HCT116 (cell line): ENCODE measurements at regions not wholly inside any gene's neighbourhood (a gene's known extent, or its start where the extent isn't known, plus 50 kb on each side); places are given as distances from the start of the nearest gene placed in this dataset.

Source experiments
- ATAC-seq: fragments of 200-7000 bp; cut with Tn5 transposase; 2 replicates; pipeline ENCODE4 v1.9.1; 2020; ENCODE audit warnings: mild to moderate bottlenecking, moderate library complexity
- BruUV-seq: library from RNA; stranded (reverse); fragments of 400-500 nt; replicated peaks from 2 replicates; lab custom pipeline; 2021; lab: Mats Ljungman, UMichigan
- CTCF ChIA-PET: fragments of 300-600 bp; sonication (Branson Sonifier 250); formaldehyde crosslinking; loops from one replicate; lab custom pipeline; 2021; ENCODE audit warnings: antibody characterized with exemption; lab: Charles Lee
- POLR2A ChIA-PET: fragments of 300-600, 350-600 bp; sonication (Branson Sonifier 250); formaldehyde crosslinking; loops from one replicate; lab custom pipeline; 2021; ENCODE audit warnings: antibody characterized with exemption; lab: Charles Lee
- RAD21 ChIA-PET, 2 experiments: fragments of 300-600 bp; sonication (Branson Sonifier 250); formaldehyde crosslinking; loops; one replicate each; lab custom pipeline; 2023; ENCODE audit warnings: low total read pairs in 2 of 2; ENCODE audit not compliant: uncharacterized antibody in 2 of 2, unreplicated experiment in 2 of 2, low non-redundant PET in 1 of 2; lab: Charles Lee
- DNase-seq: peaks from one replicate; pipeline ENCODE4 v3.0.0-alpha.2; 2010; ENCODE audit warnings: low read depth, low spot score
- H2AFZ ChIP-seq: fragments of 200-600 bp; shearing (Covaris generic), sonication (generic); 2 replicates; pipeline ENCODE4 v1.6.1; 2017; ENCODE audit warnings: low read depth, mixed run types, mixed read lengths, antibody characterized with exemption, low read length; ENCODE audit not compliant: poor library complexity, severe bottlenecking
- H3K27ac ChIP-seq: 2 replicates; pipeline ENCODE4 v1.5.1; 2012; ENCODE audit warnings: low read depth, low read length
- H3K27me3 ChIP-seq: fragments of 200-600 bp; sonication (generic); 2 replicates; pipeline ENCODE4 v1.6.1; 2016; ENCODE audit warnings: mixed run types, low read length, mixed read lengths; ENCODE audit not compliant: insufficient read depth
- H3K36me3 ChIP-seq, 2 experiments: fragments of 200-500 bp in 1 of 2; fragments of 200-600 bp in 1 of 2; sonication (Bioruptor generic) in 1 of 2; sonication (generic) in 1 of 2; 2 replicates each; pipeline versions ENCODE4 v1.5.1 to v1.6.1; 2014 to 2016; ENCODE audit warnings: low read length in 2 of 2, inconsistent platforms in 1 of 2, mixed read lengths in 1 of 2, mixed run types in 1 of 2; ENCODE audit not compliant: insufficient read depth in 2 of 2, control insufficient read depth in 1 of 2
- H3K4me1 ChIP-seq, 2 experiments: fragments of 200-600 bp in 1 of 2; sonication (generic) in 1 of 2; 2 replicates each; pipeline versions ENCODE4 v1.5.1 to v1.6.1; 2012 to 2017; ENCODE audit warnings: low read length in 2 of 2, inconsistent platforms in 1 of 2, mild to moderate bottlenecking in 1 of 2, mixed read lengths in 1 of 2, mixed run types in 1 of 2, moderate library complexity in 1 of 2; ENCODE audit not compliant: insufficient read depth in 2 of 2, control insufficient read depth in 1 of 2
- H3K4me2 ChIP-seq: fragments of 200-600 bp; sonication (generic); 2 replicates; pipeline ENCODE4 v1.6.1; 2017; ENCODE audit warnings: mixed run types, low read length, mixed read lengths
- H3K4me3 ChIP-seq, 2 experiments: fragments of 200-600 bp in 1 of 2; sonication (generic) in 1 of 2; replicated peaks in 1 of 2; 2 replicates each; pipeline ENCODE4 v1.5.1; 2011 to 2016; ENCODE audit warnings: low read length in 2 of 2, control low read depth in 1 of 2, low read depth in 1 of 2, mild to moderate bottlenecking in 1 of 2, mixed read lengths in 1 of 2, mixed run types in 1 of 2
- H3K79me2 ChIP-seq: fragments of 200-600 bp; sonication (generic); 2 replicates; pipeline ENCODE4 v1.6.1; 2017; ENCODE audit warnings: mild to moderate bottlenecking, mixed run types, low read length, moderate library complexity, mixed read lengths; ENCODE audit not compliant: insufficient read depth
- H3K9ac ChIP-seq: fragments of 200-600 bp; sonication (generic); 2 replicates; pipeline ENCODE4 v1.6.1; 2016; ENCODE audit warnings: low read length, mixed read lengths
- H3K9me2 ChIP-seq: fragments of 200-600 bp; sonication (generic), shearing (Covaris generic); 2 replicates; pipeline ENCODE4 v1.6.1; 2017; ENCODE audit warnings: mixed run types, mild to moderate bottlenecking, moderate library complexity; ENCODE audit not compliant: insufficient read depth
- H3K9me3 ChIP-seq, 2 experiments: fragments of 200-500 bp in 1 of 2; fragments of 200-600 bp in 1 of 2; sonication (Bioruptor generic) in 1 of 2; sonication (generic) in 1 of 2; 2 replicates each; pipeline ENCODE4 v1.6.1; 2014 to 2017; ENCODE audit warnings: low read length in 2 of 2, mixed read lengths in 2 of 2, inconsistent platforms in 1 of 2, low read depth in 1 of 2, mild to moderate bottlenecking in 1 of 2, mixed run types in 1 of 2, moderate library complexity in 1 of 2; ENCODE audit not compliant: control insufficient read depth in 1 of 2, insufficient read depth in 1 of 2
- H4K20me1 ChIP-seq: fragments of 200-600 bp; sonication (generic), shearing (Covaris generic); 2 replicates; pipeline ENCODE4 v1.6.1; 2017; ENCODE audit warnings: mixed run types, mild to moderate bottlenecking, moderate library complexity; ENCODE audit not compliant: insufficient read depth
- CBX3 ChIP-seq: IDR thresholded peaks from 2 replicates; pipeline ENCODE4 v1.6.1; 2012; ENCODE audit warnings: low read depth
- EGR1 ChIP-seq: IDR thresholded peaks from 2 replicates; pipeline ENCODE4 v1.6.1; 2012; ENCODE audit warnings: low read depth
- EZH2 ChIP-seq: fragments of 200-600 bp; sonication (generic); IDR thresholded peaks from 2 replicates; pipeline ENCODE4 v1.6.1; 2017; ENCODE audit warnings: antibody characterized with exemption, mixed run types
- EZH2phosphoT487 ChIP-seq: fragments of 200-600 bp; IDR thresholded peaks from 2 replicates; pipeline ENCODE4 v1.6.1; 2018; ENCODE audit warnings: antibody characterized with exemption, borderline replicate concordance
- POLR2AphosphoS5 ChIP-seq: IDR thresholded peaks from 2 replicates; pipeline ENCODE4 v1.6.1; 2011; ENCODE audit warnings: mild to moderate bottlenecking, low read depth, low read length, moderate library complexity
- RAD21 ChIP-seq: IDR thresholded peaks from 2 replicates; pipeline ENCODE4 v1.6.1; 2012; ENCODE audit warnings: low read depth, mild to moderate bottlenecking
- SIN3A ChIP-seq: IDR thresholded peaks from 2 replicates; pipeline ENCODE4 v1.6.1; 2012; ENCODE audit warnings: low read depth
- SP1 ChIP-seq: IDR thresholded peaks from 2 replicates; pipeline ENCODE4 v1.6.1; 2012; ENCODE audit warnings: low read depth
- SRF ChIP-seq: IDR thresholded peaks from 2 replicates; pipeline ENCODE4 v1.6.1; 2012; ENCODE audit warnings: low read depth
- ZFX ChIP-seq: fragments of 450-650 bp; IDR thresholded peaks from 2 replicates; pipeline ENCODE4 v1.6.1; 2017
- intact Hi-C: fragments of 100-400 bp; cut with micrococcal nuclease; formaldehyde crosslinking; loops from 2 replicates; pipeline ENCODE4 v1.10.0; 2022
- TF ChIP-seq, protein P1 (sequence below), 3 experiments: fragments of 200-600 bp in 1 of 3; sonication (generic) in 1 of 3; IDR thresholded peaks in 2 of 3; conservative IDR thresholded peaks in 1 of 3; 2 replicates each; pipeline ENCODE4 v1.5.1; 2012 to 2017; ENCODE audit warnings: low read depth in 2 of 3, low read length in 2 of 3, antibody characterized with exemption in 1 of 3, borderline replicate concordance in 1 of 3, control low read depth in 1 of 3, mild to moderate bottlenecking in 1 of 3, mixed read lengths in 1 of 3, mixed run types in 1 of 3, moderate library complexity in 1 of 3; ENCODE audit not compliant: insufficient read depth in 1 of 3
- TF ChIP-seq, protein P2 (sequence below): IDR thresholded peaks from 2 replicates; pipeline ENCODE4 v1.6.1; 2012; ENCODE audit warnings: low read depth
- TF ChIP-seq, protein P3 (sequence below): IDR thresholded peaks from 2 replicates; pipeline ENCODE4 v1.6.1; 2011; ENCODE audit warnings: mild to moderate bottlenecking, low read length, moderate library complexity; ENCODE audit not compliant: insufficient replicate concordance; ENCODE audit errors: extremely low read depth

DNA sequence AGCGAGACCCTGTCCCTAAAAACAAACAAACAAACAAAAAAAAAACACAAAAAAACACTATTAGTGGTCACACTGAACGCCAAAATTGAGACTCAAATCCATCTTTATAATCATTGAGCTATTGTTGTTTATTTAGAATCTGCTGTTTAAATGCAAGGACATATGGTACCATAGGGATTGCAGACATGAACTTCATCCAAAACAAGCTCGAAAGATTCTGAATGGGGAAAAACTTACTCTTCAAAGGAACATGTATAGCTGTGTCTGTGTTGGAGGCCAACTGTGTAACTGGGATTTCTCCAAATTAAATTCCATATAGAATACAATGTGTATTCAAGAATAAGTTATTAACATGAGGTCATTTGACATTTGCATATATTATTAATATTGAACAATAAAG, 74.7 kb upstream of the GPR158 start:
- TF ChIP-seq CBX3 (no peak), EZH2phosphoT487 (no peak), ZFX (no peak), SIN3A (no peak), SRF (no peak), POLR2AphosphoS5 (no peak), SP1 (no peak), EGR1 (no peak), EZH2 (no peak), RAD21 (no peak)
- TF ChIP-seq, protein P1, sequence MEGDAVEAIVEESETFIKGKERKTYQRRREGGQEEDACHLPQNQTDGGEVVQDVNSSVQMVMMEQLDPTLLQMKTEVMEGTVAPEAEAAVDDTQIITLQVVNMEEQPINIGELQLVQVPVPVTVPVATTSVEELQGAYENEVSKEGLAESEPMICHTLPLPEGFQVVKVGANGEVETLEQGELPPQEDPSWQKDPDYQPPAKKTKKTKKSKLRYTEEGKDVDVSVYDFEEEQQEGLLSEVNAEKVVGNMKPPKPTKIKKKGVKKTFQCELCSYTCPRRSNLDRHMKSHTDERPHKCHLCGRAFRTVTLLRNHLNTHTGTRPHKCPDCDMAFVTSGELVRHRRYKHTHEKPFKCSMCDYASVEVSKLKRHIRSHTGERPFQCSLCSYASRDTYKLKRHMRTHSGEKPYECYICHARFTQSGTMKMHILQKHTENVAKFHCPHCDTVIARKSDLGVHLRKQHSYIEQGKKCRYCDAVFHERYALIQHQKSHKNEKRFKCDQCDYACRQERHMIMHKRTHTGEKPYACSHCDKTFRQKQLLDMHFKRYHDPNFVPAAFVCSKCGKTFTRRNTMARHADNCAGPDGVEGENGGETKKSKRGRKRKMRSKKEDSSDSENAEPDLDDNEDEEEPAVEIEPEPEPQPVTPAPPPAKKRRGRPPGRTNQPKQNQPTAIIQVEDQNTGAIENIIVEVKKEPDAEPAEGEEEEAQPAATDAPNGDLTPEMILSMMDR (IDR thresholded peaks at IDR 0.05 in 2 of 3, conservative IDR thresholded peaks at IDR 0.05 in 1 of 3; ENCODE audit: borderline replicate concordance in 1 of 3, insufficient read depth in 1 of 3, low read depth in 2 of 3, low read length in 2 of 3) = no peak
- TF ChIP-seq, protein P2, sequence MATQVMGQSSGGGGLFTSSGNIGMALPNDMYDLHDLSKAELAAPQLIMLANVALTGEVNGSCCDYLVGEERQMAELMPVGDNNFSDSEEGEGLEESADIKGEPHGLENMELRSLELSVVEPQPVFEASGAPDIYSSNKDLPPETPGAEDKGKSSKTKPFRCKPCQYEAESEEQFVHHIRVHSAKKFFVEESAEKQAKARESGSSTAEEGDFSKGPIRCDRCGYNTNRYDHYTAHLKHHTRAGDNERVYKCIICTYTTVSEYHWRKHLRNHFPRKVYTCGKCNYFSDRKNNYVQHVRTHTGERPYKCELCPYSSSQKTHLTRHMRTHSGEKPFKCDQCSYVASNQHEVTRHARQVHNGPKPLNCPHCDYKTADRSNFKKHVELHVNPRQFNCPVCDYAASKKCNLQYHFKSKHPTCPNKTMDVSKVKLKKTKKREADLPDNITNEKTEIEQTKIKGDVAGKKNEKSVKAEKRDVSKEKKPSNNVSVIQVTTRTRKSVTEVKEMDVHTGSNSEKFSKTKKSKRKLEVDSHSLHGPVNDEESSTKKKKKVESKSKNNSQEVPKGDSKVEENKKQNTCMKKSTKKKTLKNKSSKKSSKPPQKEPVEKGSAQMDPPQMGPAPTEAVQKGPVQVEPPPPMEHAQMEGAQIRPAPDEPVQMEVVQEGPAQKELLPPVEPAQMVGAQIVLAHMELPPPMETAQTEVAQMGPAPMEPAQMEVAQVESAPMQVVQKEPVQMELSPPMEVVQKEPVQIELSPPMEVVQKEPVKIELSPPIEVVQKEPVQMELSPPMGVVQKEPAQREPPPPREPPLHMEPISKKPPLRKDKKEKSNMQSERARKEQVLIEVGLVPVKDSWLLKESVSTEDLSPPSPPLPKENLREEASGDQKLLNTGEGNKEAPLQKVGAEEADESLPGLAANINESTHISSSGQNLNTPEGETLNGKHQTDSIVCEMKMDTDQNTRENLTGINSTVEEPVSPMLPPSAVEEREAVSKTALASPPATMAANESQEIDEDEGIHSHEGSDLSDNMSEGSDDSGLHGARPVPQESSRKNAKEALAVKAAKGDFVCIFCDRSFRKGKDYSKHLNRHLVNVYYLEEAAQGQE = no peak
- TF ChIP-seq, protein P3, sequence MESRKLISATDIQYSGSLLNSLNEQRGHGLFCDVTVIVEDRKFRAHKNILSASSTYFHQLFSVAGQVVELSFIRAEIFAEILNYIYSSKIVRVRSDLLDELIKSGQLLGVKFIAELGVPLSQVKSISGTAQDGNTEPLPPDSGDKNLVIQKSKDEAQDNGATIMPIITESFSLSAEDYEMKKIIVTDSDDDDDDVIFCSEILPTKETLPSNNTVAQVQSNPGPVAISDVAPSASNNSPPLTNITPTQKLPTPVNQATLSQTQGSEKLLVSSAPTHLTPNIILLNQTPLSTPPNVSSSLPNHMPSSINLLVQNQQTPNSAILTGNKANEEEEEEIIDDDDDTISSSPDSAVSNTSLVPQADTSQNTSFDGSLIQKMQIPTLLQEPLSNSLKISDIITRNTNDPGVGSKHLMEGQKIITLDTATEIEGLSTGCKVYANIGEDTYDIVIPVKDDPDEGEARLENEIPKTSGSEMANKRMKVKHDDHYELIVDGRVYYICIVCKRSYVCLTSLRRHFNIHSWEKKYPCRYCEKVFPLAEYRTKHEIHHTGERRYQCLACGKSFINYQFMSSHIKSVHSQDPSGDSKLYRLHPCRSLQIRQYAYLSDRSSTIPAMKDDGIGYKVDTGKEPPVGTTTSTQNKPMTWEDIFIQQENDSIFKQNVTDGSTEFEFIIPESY = no peak
- TF ChIP-seq, all 23 proteins: peak for 0
- no TSS peak for BruUV-seq
- H3K36me3 ChIP-seq = no peaks in the 10 kb centered on the region
- ChIA-PET CTCF (interaction anchor here (0.7 kb wide), 1 partner anchor 314 kb away, joined by 4 read pairs; no protein-coding TSS in a partner anchor), RAD21 (interaction anchor here in 1 of 2 experiments (0.7 kb wide), 1 partner anchor 72 kb away, joined by 3 read pairs; no protein-coding TSS in a partner anchor), POLR2A (no interaction called here)
- no peaks in the 10 kb centered on the region for H4K20me1 ChIP-seq
- H3K27ac ChIP-seq = no peak overlapping the region
- H3K4me2 ChIP-seq = no peak overlapping the region
- no peak for DNase-seq
- H3K4me3 ChIP-seq = no peak overlapping the region
- H2AFZ ChIP-seq = no peak overlapping the region
- H3K9me2 ChIP-seq = no peaks in the 10 kb centered on the region
- no peaks in the 10 kb centered on the region for H3K4me1 ChIP-seq
- intact Hi-C loops = no loop called here
- H3K79me2 ChIP-seq = no peaks in the 10 kb centered on the region
- no peak for ATAC-seq
- no peaks in the 10 kb centered on the region; a peak in 1 of 4 replicates for H3K9me3 ChIP-seq
- H3K27me3 ChIP-seq = no peaks in the 10 kb centered on the region
- no peak overlapping the region for H3K9ac ChIP-seq
